ENCODE measurements at regions not wholly inside any gene's neighbourhood (a gene's known extent, or its start where the extent isn't known, plus 50 kb on each side); places are given as distances from the start of the nearest gene placed in this dataset.

GRCh38 chr7:81331061-81332018 lies 412.5 kb upstream of the SEMA3C start:
- Histone ChIP-seq H3K36me3 (ENCODE audit: insufficient read depth) (no peaks in the 10 kb centered on the region), H3K4me3 (IDR thresholded peaks at IDR 0.05; ENCODE audit: insufficient read depth, low read depth, low read length) (no peak overlapping the region), H2AFZ (ENCODE audit: low read depth) (no peak overlapping the region), H3K9ac (no peak overlapping the region), H3K27ac (no peak overlapping the region), H3K27me3 (ENCODE audit: insufficient read depth, low read depth) (no peaks in the 10 kb centered on the region), H4K20me1 (ENCODE audit: insufficient read depth) (no peaks in the 10 kb centered on the region), H3K4me2 (no peak overlapping the region), H3K4me1 (ENCODE audit: low read depth, poor library complexity, severe bottlenecking) (no peaks in the 10 kb centered on the region), H3K79me2 (ENCODE audit: insufficient read depth, low read depth) (no peaks in the 10 kb centered on the region)
- TF ChIP-seq, protein P1, sequence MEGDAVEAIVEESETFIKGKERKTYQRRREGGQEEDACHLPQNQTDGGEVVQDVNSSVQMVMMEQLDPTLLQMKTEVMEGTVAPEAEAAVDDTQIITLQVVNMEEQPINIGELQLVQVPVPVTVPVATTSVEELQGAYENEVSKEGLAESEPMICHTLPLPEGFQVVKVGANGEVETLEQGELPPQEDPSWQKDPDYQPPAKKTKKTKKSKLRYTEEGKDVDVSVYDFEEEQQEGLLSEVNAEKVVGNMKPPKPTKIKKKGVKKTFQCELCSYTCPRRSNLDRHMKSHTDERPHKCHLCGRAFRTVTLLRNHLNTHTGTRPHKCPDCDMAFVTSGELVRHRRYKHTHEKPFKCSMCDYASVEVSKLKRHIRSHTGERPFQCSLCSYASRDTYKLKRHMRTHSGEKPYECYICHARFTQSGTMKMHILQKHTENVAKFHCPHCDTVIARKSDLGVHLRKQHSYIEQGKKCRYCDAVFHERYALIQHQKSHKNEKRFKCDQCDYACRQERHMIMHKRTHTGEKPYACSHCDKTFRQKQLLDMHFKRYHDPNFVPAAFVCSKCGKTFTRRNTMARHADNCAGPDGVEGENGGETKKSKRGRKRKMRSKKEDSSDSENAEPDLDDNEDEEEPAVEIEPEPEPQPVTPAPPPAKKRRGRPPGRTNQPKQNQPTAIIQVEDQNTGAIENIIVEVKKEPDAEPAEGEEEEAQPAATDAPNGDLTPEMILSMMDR (conservative IDR thresholded peaks at IDR 0.05; ENCODE audit: low read depth, low read length): no peak

DNA sequence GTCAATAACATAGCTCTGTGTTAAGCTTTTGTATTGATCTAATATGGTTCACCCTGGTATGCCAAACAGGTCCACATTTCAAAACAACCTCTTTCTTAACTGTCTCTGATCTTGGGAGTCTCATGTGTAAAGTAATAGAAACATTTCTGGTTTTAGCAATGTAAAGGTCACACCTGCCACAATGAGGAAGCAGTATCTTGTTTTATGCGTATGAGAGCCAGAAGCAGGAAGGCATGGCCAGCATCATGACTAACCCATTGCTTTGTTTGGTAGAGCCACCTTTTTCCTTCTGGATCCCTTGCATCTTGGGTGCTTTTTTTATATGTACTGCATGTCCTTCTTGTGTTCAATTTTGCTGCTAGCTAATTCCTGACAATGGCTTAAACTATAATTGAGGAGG lies 411.3 kb upstream of the SEMA3C start:
- Histone ChIP-seq H3K36me3 (ENCODE audit: insufficient read depth) (no peaks in the 10 kb centered on the region), H3K27me3 (ENCODE audit: insufficient read depth, low read depth) (no peaks in the 10 kb centered on the region), H3K4me3 (IDR thresholded peaks at IDR 0.05; ENCODE audit: insufficient read depth, low read depth, low read length) (no peak overlapping the region), H3K9ac (no peak overlapping the region), H4K20me1 (ENCODE audit: insufficient read depth) (no peaks in the 10 kb centered on the region), H3K4me1 (ENCODE audit: low read depth, poor library complexity, severe bottlenecking) (no peaks in the 10 kb centered on the region), H3K4me2 (no peak overlapping the region), H3K27ac (no peak overlapping the region), H3K79me2 (ENCODE audit: insufficient read depth, low read depth) (no peaks in the 10 kb centered on the region), H2AFZ (ENCODE audit: low read depth) (no peak overlapping the region)
- TF ChIP-seq, protein P1 (conservative IDR thresholded peaks at IDR 0.05; ENCODE audit: low read depth, low read length): no peak

GRCh38 chr7:81327468-81328266 lies 408.8 kb upstream of the SEMA3C start:
- TF ChIP-seq, protein P1 (conservative IDR thresholded peaks at IDR 0.05; ENCODE audit: low read depth, low read length): no peak
- H4K20me1 ChIP-seq (ENCODE audit: insufficient read depth): no peaks in the 10 kb centered on the region
- no peaks in the 10 kb centered on the region for H3K4me1 ChIP-seq (ENCODE audit: low read depth, poor library complexity, severe bottlenecking)
- no peak overlapping the region for H3K4me3 ChIP-seq (IDR thresholded peaks at IDR 0.05; ENCODE audit: insufficient read depth, low read depth, low read length)
- no peaks in the 10 kb centered on the region for H3K79me2 ChIP-seq (ENCODE audit: insufficient read depth, low read depth)
- no peak overlapping the region for H2AFZ ChIP-seq (ENCODE audit: low read depth)
- no peak overlapping the region for H3K27ac ChIP-seq
- H3K4me2 ChIP-seq: no peak overlapping the region
- H3K36me3 ChIP-seq (ENCODE audit: insufficient read depth): no peaks in the 10 kb centered on the region
- no peak overlapping the region for H3K9ac ChIP-seq
- H3K27me3 ChIP-seq (ENCODE audit: insufficient read depth, low read depth): no peaks in the 10 kb centered on the region

DNA sequence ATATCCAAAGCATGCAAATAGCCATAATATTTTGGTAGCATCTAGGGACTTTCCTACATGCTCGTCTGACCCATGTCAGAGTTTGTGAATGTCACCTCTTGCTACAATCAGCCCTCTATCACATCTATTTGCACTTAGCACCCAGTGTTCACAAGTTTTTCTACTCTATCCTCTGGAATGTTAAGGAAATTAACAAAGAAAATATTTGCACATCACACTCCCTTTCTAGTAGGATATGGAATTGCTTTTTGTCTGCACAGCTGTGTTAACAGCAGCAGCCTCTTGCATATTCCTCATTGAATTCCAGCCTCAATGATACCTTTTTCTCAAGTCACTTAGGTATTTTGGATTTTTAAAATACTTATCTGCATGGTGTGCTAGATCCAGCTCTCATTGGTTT lies 403.1 kb upstream of the SEMA3C start:
- Histone ChIP-seq H3K9ac (no peak overlapping the region), H3K36me3 (ENCODE audit: insufficient read depth) (no peaks in the 10 kb centered on the region), H2AFZ (ENCODE audit: low read depth) (no peak overlapping the region), H3K79me2 (ENCODE audit: insufficient read depth, low read depth) (no peaks in the 10 kb centered on the region), H3K27ac (no peak overlapping the region), H3K4me2 (no peak overlapping the region), H3K27me3 (ENCODE audit: insufficient read depth, low read depth) (no peaks in the 10 kb centered on the region), H4K20me1 (ENCODE audit: insufficient read depth) (no peaks in the 10 kb centered on the region), H3K4me3 (IDR thresholded peaks at IDR 0.05; ENCODE audit: insufficient read depth, low read depth, low read length) (no peak overlapping the region), H3K4me1 (ENCODE audit: low read depth, poor library complexity, severe bottlenecking) (no peaks in the 10 kb centered on the region)
- TF ChIP-seq, protein P1 (conservative IDR thresholded peaks at IDR 0.05; ENCODE audit: low read depth, low read length): no peak

Measured in KMS-11 (cell line).